Lung microvascular endothelial cell (primary cell): ENCODE measurements at regions not wholly inside any gene's neighbourhood (a gene's known extent, or its start where the extent isn't known, plus 50 kb on each side); places are given as distances from the start of the nearest gene placed in this dataset.

ENCODE experiments used
- DNase-seq, 2 donors: peaks; one replicate each; pipeline versions ENCODE4 v3.0.0 to v3.0.0-alpha.2; 2010; ENCODE audit warnings: low read depth in 2 of 2

DNA sequence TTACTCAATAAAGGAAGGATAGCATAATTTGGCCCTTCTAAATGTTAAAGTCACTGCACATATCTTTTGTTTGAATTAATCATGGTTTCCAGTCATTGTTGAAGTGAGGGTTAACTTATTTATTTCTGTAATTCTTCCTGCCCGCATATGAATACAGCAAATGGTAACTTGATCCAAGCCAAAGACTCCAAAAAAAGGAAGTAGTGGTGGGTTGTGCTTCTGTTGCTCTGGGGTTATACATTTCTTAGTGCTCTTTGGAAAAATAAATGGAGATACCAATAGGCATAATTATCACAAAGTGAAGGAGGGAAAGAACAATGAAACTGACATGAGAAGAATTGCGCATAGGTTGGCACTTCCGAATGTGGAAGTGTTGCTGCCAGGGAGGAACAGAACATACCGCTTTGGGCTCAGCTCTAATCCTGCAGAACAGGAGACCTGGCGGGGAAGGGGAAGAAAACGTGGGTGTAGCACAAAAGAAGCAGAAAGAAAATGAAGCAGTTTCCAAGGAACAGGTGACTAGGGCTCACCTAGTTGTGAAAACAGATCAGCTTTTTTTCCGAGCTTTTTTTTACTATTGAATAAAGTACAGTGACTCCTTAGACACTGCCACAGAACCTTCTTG lies 69.7 kb upstream of the TAF11L2 start:
- DNase-seq: no peak

DNA sequence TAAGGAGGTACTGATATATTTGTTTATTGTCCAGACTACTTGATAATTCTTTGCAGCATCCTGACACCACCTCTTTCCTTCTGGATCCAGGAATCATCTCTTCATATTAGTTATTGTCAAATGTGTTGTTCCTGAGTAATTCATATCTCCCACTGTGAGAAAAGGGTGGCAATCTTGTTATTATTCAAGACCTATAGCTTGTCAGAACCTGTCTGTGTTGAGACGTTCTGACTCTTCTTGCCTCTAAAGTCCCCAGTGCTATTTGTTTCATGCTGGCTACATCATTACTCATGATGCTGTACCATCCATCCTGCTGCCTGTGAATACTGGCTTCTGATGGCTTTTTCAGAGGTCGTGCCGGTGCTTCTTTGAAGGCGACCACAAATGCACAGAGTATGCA lies 68.7 kb upstream of the TAF11L2 start:
- DNase-seq: no peak

DNA sequence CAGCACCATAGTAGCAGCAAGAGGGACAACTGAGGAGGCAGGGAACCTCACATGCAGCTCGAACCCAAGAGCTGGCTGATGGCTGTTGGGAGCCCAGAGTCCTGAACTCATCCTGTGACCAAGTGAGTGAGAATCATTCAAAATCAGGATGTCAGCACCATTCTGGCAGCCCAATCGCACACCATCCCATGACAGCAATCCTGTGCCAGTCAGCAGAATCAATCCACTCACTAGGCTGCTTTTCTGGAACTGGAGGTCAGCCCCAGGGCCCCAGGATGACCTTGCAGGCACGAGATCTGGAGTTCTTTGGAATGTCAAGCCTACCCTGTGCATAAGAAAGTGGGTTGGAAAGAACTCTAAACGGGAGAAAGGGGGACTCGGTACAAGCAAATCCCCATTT lies 67.8 kb upstream of the TAF11L2 start:
- DNase-seq: no peak

DNA sequence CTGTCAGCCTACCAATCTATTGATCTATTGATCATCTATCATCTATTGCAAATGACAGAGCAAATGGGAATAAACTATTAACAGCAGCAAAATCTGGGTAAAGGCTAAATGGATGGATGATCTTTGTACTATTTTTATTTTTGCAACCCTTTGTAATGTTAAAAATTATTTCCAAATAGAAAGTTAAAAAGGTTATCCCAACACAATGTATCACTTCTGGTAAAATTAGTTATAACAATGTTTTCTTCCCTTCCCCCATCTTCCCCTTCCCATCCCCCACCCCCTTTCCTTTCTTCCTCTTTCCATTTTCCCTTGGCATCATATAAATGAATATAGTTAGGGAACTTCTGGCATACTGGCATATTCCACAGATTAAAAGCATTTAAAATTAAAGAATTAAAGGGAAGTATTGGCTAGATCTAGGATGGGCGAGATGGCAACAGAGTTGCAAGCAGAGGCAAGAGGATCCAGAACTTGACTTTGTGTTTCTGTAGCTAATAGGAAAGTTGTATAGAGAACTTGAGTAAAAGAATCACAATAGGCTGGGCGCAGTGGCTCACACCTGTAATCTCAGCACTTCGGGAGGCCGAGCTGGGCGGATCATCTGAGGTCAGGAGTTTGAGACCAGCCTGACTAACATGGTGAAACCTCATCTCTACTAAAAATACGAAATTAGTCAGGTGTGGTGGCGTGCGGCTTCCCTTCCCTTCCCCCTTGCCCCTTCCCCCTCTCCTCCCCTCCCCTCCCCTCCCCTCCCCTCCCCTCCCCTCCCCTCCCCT lies 66.6 kb upstream of the TAF11L2 start:
- DNase-seq: no peak

DNA sequence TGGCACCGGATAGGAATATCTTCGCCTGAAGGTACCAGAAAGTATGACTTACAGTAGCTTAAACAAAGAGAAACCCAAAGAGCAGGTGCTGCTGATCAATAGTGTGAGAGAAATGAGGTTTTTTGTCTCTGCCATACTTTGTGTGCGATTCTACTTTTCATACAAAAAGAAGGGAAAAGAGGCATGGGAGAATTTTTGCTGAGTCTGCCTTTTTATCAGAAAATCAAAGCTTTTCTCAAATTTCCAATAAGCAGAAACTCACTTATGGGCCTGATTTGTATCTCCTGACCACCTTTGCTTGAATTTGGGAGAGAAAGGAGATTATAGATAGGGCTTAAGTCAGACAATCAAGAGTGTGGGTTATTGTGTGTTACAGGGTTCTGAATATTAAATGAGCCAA lies 65.5 kb upstream of the TAF11L2 start:
- DNase-seq: no peak

DNA sequence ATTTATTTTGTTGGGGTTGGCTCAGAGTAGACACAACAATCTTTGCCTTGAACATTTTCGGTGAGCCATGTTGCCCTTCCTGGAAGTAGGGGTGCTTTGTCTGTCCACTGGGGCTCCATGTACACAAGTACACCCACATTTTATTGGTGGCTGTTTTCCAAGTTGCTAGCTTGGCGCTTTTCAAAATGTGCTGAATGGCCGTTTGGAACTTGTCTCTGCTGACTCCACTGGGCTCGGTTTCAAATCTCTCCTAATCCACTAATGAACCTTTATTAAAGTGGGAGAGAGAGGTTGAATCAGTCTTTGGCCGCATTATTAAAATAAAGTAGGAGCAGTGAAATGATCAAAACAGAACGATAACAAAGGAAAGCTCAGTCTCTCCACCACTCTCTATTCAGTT lies 64.6 kb upstream of the TAF11L2 start:
- DNase-seq: no peak

DNA sequence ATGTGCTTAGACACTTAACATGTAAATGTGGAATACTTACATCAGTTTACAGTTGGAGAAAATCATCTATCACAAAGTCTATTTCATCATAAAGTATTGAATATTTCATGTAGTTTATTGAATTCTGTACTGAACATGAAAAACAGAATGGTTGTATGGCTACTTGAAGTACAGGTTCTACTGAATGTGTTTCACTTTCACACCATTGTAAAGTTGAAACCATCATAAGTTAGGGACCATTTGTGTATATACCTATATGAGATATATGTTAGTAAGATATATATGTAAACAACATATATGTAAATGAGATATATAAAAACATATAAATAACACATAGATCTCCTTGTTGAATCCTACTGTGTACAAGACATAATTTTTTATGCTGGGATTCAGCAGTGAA lies 63.0 kb upstream of the TAF11L2 start:
- DNase-seq: no peak

DNA sequence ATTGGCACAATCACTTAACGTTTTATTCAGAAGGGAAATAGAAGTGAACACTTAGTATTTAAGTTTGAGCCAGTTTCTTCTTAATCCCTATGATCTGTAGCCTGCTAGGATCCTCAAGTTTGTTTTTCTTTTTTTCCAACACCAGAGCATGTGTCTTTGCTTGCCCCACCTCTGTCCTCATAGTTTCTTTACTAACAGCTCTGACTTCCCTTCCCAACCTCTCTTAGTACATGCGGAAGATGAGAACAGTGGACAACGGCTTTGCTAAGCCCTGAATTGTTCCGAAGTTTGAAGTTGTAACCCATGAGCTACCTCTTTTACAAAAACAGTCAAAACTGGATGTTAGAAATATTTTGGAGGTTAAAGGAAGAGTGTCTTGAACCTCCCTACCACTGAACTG lies 61.7 kb upstream of the TAF11L2 start:
- no peak for DNase-seq

DNA sequence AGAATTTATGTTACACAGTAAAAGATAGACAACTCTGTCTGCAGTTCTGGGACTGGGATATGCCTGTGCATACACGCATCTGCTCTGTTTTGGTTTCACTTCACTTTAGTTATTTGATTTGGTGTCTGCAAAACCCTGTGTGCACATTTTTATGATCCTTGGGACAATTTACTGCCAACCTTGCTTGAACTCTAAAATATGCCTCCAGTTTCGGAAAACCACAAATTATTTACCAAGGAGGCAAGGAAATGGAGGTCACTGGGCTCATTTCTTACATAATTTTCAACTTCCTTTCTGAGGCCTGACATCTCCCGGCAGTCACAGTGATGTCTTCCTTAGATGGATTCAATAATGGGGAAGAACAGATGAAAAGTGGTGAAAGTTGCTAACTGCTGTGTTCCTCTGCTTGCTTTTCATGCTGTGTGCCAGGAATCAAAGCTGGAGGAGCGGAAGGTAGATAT lies 61.2 kb upstream of the TAF11L2 start:
- peak in 1 of 2 donors; percentile 51 for DNase-seq

DNA sequence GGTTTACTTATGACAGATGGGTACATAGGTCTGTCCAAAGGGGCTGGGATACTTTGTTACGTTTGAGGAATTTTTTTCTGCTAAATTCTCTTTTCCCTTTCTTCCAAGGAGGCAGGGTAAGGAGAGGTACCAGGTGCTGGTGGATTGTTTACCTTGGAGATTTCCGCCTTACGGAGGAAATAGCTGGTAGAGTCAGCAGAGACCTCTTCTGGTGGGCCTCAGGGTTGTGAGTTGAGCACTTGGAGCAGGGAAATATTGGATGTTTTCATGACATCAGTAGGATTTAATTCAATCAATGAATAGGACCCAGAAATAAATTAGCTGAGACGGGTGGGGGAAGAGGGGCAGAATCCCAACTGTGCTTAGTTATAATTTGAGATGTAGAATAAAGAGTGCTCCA lies 60.0 kb upstream of the TAF11L2 start:
- DNase-seq: no peak

DNA sequence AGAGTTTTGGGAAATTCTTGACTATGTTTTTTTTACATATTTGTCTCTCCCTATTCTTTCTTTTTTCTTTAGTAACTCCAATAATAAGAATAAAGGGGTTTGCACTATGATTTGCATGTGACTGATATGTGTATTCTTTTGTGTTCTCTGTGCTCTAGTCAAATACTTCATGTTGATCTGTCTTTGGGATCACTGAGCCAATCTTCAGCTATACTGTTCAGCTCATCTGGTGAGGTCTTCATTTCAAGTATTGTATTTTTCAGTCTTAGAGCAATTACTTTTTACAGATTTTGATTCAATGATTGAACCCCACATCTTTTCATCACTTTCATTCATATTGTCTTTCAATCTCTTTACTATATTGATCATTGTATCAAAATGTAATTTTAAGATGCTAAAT lies 58.1 kb upstream of the TAF11L2 start:
- no peak for DNase-seq

DNA sequence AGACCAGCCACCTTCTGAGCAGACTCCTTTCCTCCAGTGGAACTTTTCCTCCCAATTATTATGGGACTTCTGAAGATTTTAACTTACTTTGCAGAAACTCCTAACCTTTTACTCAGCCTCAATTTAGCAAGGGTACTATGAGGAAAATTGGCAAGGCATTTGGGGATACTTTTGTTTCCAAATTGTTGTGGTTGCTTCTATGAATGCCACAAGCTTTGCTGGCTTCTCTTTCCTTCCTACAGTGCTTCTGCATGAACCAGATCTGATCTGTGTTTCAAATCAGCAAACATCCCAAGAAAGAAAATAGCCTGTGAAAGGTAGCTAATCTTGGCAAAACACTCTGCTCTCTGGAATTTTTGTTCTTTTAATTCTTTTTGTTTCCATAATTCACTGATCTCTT lies 57.3 kb upstream of the TAF11L2 start:
- no peak for DNase-seq

DNA sequence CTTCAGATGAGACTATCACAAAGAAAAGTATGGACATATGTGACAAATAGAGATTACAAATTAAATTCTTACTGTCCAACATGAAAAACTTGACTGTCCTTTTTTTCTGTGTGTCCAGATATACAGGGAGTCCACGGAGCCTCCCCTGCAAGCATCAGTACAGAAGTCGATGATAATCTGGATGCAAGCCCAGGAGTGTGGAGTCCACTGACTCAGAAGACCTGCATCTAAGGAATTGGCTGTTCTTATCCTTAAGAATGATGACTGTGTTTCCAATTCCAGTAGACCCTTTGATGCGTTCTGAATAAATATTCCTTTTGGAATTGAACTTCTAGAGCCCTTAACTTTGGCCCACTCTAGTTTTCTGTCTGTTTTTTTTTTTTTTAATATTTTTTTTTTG lies 56.7 kb upstream of the TAF11L2 start:
- DNase-seq: no peak

DNA sequence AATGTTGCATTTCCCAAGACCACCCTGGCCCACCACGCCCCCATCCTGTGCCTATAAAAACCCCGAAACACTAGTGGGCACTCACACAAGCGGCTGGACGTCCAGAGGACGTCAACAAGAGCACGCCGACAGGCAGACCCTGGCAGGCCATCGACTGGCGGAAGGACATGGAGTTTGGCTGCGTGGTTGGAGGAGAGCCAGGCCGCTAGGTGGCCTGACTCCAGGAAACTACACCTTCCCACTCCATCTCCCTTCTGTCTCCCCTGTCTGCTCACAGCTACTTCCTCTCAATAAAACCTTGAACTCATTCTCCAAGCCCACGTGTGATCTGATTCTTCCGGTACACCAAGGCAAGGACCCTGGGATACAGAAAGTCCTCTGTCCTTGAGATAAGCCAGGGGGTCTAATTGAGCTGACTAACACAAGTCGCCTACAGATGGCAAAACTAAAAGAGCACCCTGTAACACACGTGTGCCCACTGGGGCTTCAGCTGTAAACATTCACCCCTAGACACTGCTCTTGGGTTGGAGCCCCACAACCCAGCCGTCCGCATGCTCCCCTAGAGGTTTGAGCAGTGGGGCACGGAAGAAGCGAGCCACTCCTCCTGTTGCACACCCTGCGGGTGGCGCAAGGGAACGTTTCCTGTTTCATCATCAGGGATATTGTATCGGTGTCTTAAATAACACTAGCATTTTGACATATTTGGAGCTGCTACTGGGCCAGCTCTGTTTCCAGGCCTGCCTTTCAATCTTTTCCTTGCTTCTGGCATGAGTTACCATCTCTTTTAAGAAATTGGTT lies 54.5 kb upstream of the TAF11L2 start:
- no peak for DNase-seq

DNA sequence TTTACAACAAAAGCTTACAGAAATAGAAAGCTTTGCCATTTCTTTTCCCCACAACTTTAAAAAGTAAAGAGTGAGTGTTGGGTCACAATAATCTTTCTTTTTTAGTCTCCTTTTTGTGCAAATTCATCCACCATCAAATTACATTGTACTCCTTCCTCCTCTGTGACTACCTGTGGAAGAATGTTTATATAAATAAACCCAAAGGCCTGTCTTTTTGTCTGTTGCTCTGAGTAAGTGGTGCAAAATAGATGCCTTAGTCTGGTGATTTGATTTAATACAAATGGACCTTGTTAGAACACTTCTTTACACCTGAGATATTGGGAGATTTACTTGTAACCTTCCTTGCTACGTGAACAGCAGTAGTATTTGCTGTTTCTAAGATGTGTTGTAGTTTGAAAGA lies 53.5 kb upstream of the TAF11L2 start:
- DNase-seq: no peak

DNA sequence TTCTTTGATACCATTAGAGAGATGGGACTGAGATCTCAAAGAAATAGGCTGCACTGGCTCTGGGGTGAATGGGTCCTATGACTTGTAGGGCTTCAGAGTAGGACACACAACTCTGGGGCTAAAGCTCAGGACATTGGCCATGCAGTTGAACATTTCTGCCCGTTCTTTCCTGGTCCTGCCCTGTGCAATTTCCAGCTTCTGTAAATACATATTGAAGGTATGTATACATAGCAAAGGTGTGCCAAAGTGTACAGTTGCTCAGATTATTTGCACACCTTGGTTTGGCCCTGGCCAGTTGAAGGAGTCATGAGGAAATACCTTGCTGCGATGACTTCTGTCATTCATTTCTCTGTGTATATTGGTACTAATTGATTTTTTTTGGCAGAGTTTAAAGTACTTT lies 52.8 kb upstream of the TAF11L2 start:
- no peak for DNase-seq
